Keratinocyte (primary cell): ENCODE measurements at regions not wholly inside any gene's neighbourhood (a gene's known extent, or its start where the extent isn't known, plus 50 kb on each side); places are given as distances from the start of the nearest gene placed in this dataset.

ENCODE experiments used
- DNase-seq: peaks from one replicate; pipeline ENCODE4 v3.0.0-alpha.2; 2011; ENCODE audit warnings: low read depth, missing footprints, low spot score
- FAIRE-seq: peaks from 2 replicates; lab custom pipeline; 2011; peaks lifted over from hg19 to GRCh38; lab: Jason Lieb, UNC
- H2AFZ ChIP-seq: 2 replicates; pipeline ENCODE4 v1.6.0; 2012; ENCODE audit warnings: low read length, control low read depth, inconsistent platforms; ENCODE audit not compliant: control insufficient read depth
- H3K27ac ChIP-seq: 2 replicates; pipeline ENCODE4 v1.5.1; 2011; ENCODE audit warnings: low read length; ENCODE audit not compliant: control insufficient read depth, insufficient read depth
- H3K27me3 ChIP-seq: 3 replicates; pipeline ENCODE4 v1.6.0; 2011; ENCODE audit warnings: low read length; ENCODE audit not compliant: control insufficient read depth, insufficient read depth; ENCODE audit errors: extremely low read depth
- H3K36me3 ChIP-seq, 2 experiments: 2 replicates in 1 of 2; 3 replicates in 1 of 2; pipeline ENCODE4 v1.5.1; 2011; ENCODE audit warnings: low read length in 2 of 2, mild to moderate bottlenecking in 1 of 2; ENCODE audit not compliant: control insufficient read depth in 2 of 2, insufficient read depth in 2 of 2; ENCODE audit errors: extremely low read depth in 1 of 2
- H3K4me1 ChIP-seq: 3 replicates; pipeline ENCODE4 v1.5.1; 2011; ENCODE audit warnings: low read length; ENCODE audit not compliant: control insufficient read depth, insufficient read depth; ENCODE audit errors: extremely low read depth
- H3K4me2 ChIP-seq: 3 replicates; pipeline ENCODE4 v1.6.0; 2011; ENCODE audit warnings: low read depth, low read length; ENCODE audit not compliant: control insufficient read depth, insufficient read depth; ENCODE audit errors: extremely low read depth
- H3K4me3 ChIP-seq, 3 experiments: fragments of 200-600 bp in 1 of 3; sonication (generic) in 1 of 3; 2 replicates in 2 of 3; 3 replicates in 1 of 3; pipeline ENCODE4 v1.5.1; 2011 to 2016; ENCODE audit warnings: low read length in 3 of 3, mild to moderate bottlenecking in 3 of 3, control low read depth in 2 of 3, inconsistent platforms in 1 of 3, low read depth in 1 of 3, mixed read lengths in 1 of 3, mixed run types in 1 of 3, moderate library complexity in 1 of 3; ENCODE audit not compliant: control insufficient read depth in 2 of 3, insufficient read depth in 2 of 3; ENCODE audit errors: extremely low read depth in 1 of 3
- H3K79me2 ChIP-seq: 2 replicates; pipeline ENCODE4 v1.6.0; 2012; ENCODE audit warnings: low read length; ENCODE audit not compliant: control insufficient read depth, insufficient read depth
- H3K9ac ChIP-seq: 3 replicates; pipeline ENCODE4 v1.6.0; 2011; ENCODE audit warnings: low read length; ENCODE audit not compliant: control insufficient read depth, insufficient read depth; ENCODE audit errors: extremely low read depth
- H3K9me1 ChIP-seq: 3 replicates; pipeline ENCODE4 v1.6.0; 2011; ENCODE audit warnings: low read length; ENCODE audit not compliant: control insufficient read depth, insufficient read depth; ENCODE audit errors: extremely low read depth
- H3K9me3 ChIP-seq: 2 replicates; pipeline ENCODE4 v1.5.1; 2012; ENCODE audit warnings: low read depth, low read length; ENCODE audit not compliant: control insufficient read depth
- H4K20me1 ChIP-seq: 3 replicates; pipeline ENCODE4 v1.6.0; 2011; ENCODE audit warnings: low read length; ENCODE audit not compliant: control insufficient read depth, insufficient read depth; ENCODE audit errors: extremely low read depth
- CTCF ChIP-seq, 3 experiments: IDR thresholded peaks in 1 of 3; conservative IDR thresholded peaks in 1 of 3; optimal IDR thresholded peaks in 1 of 3; 2 replicates in 2 of 3; 3 replicates in 1 of 3; pipeline versions ENCODE3 to v1.5.1; 2011; ENCODE audit warnings: low read length in 3 of 3, mild to moderate bottlenecking in 3 of 3, moderate library complexity in 2 of 3, control low read depth in 1 of 3, inconsistent platforms in 1 of 3; ENCODE audit not compliant: insufficient read depth in 2 of 3; ENCODE audit errors: extremely low read depth in 1 of 3
- EZH2 ChIP-seq: IDR thresholded peaks from one replicate; pipeline ENCODE4 v1.6.1; 2012; ENCODE audit warnings: inconsistent platforms, mild to moderate bottlenecking, low read length, moderate library complexity
- dilution Hi-C: fragments of 300-500 bp; cut with MboI; formaldehyde crosslinking; loops from one replicate; pipeline ENCODE4 v1.7.0; 2020; ENCODE audit warnings: low sequenced_read_pairs; ENCODE audit not compliant: extremely low pct_ligation_motif_present

- Histone ChIP-seq H3K36me3 (no peaks in the 10 kb centered on the region), H3K4me1 (no peaks in the 10 kb centered on the region), H3K4me3 (no peak overlapping the region), H2AFZ (no peak overlapping the region), H3K79me2 (no peaks in the 10 kb centered on the region), H3K9me3 (no peaks in the 10 kb centered on the region), H3K4me2 (no peak overlapping the region), H3K27me3 (peaks cover 2% of the 10 kb centered on the region), H4K20me1 (no peaks in the 10 kb centered on the region), H3K9me1 (no peaks in the 10 kb centered on the region), H3K9ac (no peak overlapping the region), H3K27ac (no peak overlapping the region)
- dilution Hi-C loops = no loop called here
- DNase-seq = no peak
- TF ChIP-seq CTCF (optimal IDR thresholded peaks at IDR 0.05 in 1 of 3, IDR thresholded peaks at IDR 0.05 in 1 of 3, conservative IDR thresholded peaks at IDR 0.05 in 1 of 3; ENCODE audit: extremely low read depth in 1 of 3, insufficient read depth in 2 of 3, low read length in 3 of 3) (no peak), EZH2 (no peak)
- FAIRE-seq = no peak
These were observed 177.1 kb upstream of the KLHL29 start for GRCh38 chr2:23207871-23208270.

- Histone ChIP-seq H3K79me2 (no peaks in the 10 kb centered on the region), H3K9me1 (no peaks in the 10 kb centered on the region), H3K27ac (no peak overlapping the region), H4K20me1 (no peaks in the 10 kb centered on the region), H3K4me2 (no peak overlapping the region), H3K4me3 (no peak overlapping the region), H3K4me1 (no peaks in the 10 kb centered on the region), H2AFZ (no peak overlapping the region), H3K27me3 (peaks cover 2% of the 10 kb centered on the region), H3K36me3 (no peaks in the 10 kb centered on the region), H3K9ac (no peak overlapping the region), H3K9me3 (no peaks in the 10 kb centered on the region)
- TF ChIP-seq CTCF (optimal IDR thresholded peaks at IDR 0.05 in 1 of 3, IDR thresholded peaks at IDR 0.05 in 1 of 3, conservative IDR thresholded peaks at IDR 0.05 in 1 of 3; ENCODE audit: extremely low read depth in 1 of 3, insufficient read depth in 2 of 3, low read length in 3 of 3) = no peak
- TF ChIP-seq EZH2 = no peak
- DNase-seq = no peak
- no peak for FAIRE-seq
- dilution Hi-C loops = no loop called here
These were observed 176.6 kb upstream of the KLHL29 start for GRCh38 chr2:23208339-23208738.
